HCT116 (cell line): ENCODE measurements at regions not wholly inside any gene's neighbourhood (a gene's known extent, or its start where the extent isn't known, plus 50 kb on each side); places are given as distances from the start of the nearest gene placed in this dataset.

Source experiments
- ATAC-seq: fragments of 200-7000 bp; cut with Tn5 transposase; 2 replicates; pipeline ENCODE4 v1.9.1; 2020; ENCODE audit warnings: mild to moderate bottlenecking, moderate library complexity
- BruUV-seq: library from RNA; stranded (reverse); fragments of 400-500 nt; replicated peaks from 2 replicates; lab custom pipeline; 2021; lab: Mats Ljungman, UMichigan
- CTCF ChIA-PET: fragments of 300-600 bp; sonication (Branson Sonifier 250); formaldehyde crosslinking; loops from one replicate; lab custom pipeline; 2021; ENCODE audit warnings: antibody characterized with exemption; lab: Charles Lee
- POLR2A ChIA-PET: fragments of 300-600, 350-600 bp; sonication (Branson Sonifier 250); formaldehyde crosslinking; loops from one replicate; lab custom pipeline; 2021; ENCODE audit warnings: antibody characterized with exemption; lab: Charles Lee
- RAD21 ChIA-PET, 2 experiments: fragments of 300-600 bp; sonication (Branson Sonifier 250); formaldehyde crosslinking; loops; one replicate each; lab custom pipeline; 2023; ENCODE audit warnings: low total read pairs in 2 of 2; ENCODE audit not compliant: uncharacterized antibody in 2 of 2, unreplicated experiment in 2 of 2, low non-redundant PET in 1 of 2; lab: Charles Lee
- DNase-seq: peaks from one replicate; pipeline ENCODE4 v3.0.0-alpha.2; 2010; ENCODE audit warnings: low read depth, low spot score
- H2AFZ ChIP-seq: fragments of 200-600 bp; shearing (Covaris generic), sonication (generic); 2 replicates; pipeline ENCODE4 v1.6.1; 2017; ENCODE audit warnings: low read depth, mixed run types, mixed read lengths, antibody characterized with exemption, low read length; ENCODE audit not compliant: poor library complexity, severe bottlenecking
- H3K27ac ChIP-seq: 2 replicates; pipeline ENCODE4 v1.5.1; 2012; ENCODE audit warnings: low read depth, low read length
- H3K27me3 ChIP-seq: fragments of 200-600 bp; sonication (generic); 2 replicates; pipeline ENCODE4 v1.6.1; 2016; ENCODE audit warnings: mixed run types, low read length, mixed read lengths; ENCODE audit not compliant: insufficient read depth
- H3K36me3 ChIP-seq, 2 experiments: fragments of 200-500 bp in 1 of 2; fragments of 200-600 bp in 1 of 2; sonication (Bioruptor generic) in 1 of 2; sonication (generic) in 1 of 2; 2 replicates each; pipeline versions ENCODE4 v1.5.1 to v1.6.1; 2014 to 2016; ENCODE audit warnings: low read length in 2 of 2, inconsistent platforms in 1 of 2, mixed read lengths in 1 of 2, mixed run types in 1 of 2; ENCODE audit not compliant: insufficient read depth in 2 of 2, control insufficient read depth in 1 of 2
- H3K4me1 ChIP-seq, 2 experiments: fragments of 200-600 bp in 1 of 2; sonication (generic) in 1 of 2; 2 replicates each; pipeline versions ENCODE4 v1.5.1 to v1.6.1; 2012 to 2017; ENCODE audit warnings: low read length in 2 of 2, inconsistent platforms in 1 of 2, mild to moderate bottlenecking in 1 of 2, mixed read lengths in 1 of 2, mixed run types in 1 of 2, moderate library complexity in 1 of 2; ENCODE audit not compliant: insufficient read depth in 2 of 2, control insufficient read depth in 1 of 2
- H3K4me2 ChIP-seq: fragments of 200-600 bp; sonication (generic); 2 replicates; pipeline ENCODE4 v1.6.1; 2017; ENCODE audit warnings: mixed run types, low read length, mixed read lengths
- H3K4me3 ChIP-seq, 2 experiments: fragments of 200-600 bp in 1 of 2; sonication (generic) in 1 of 2; replicated peaks in 1 of 2; 2 replicates each; pipeline ENCODE4 v1.5.1; 2011 to 2016; ENCODE audit warnings: low read length in 2 of 2, control low read depth in 1 of 2, low read depth in 1 of 2, mild to moderate bottlenecking in 1 of 2, mixed read lengths in 1 of 2, mixed run types in 1 of 2
- H3K79me2 ChIP-seq: fragments of 200-600 bp; sonication (generic); 2 replicates; pipeline ENCODE4 v1.6.1; 2017; ENCODE audit warnings: mild to moderate bottlenecking, mixed run types, low read length, moderate library complexity, mixed read lengths; ENCODE audit not compliant: insufficient read depth
- H3K9ac ChIP-seq: fragments of 200-600 bp; sonication (generic); 2 replicates; pipeline ENCODE4 v1.6.1; 2016; ENCODE audit warnings: low read length, mixed read lengths
- H3K9me2 ChIP-seq: fragments of 200-600 bp; sonication (generic), shearing (Covaris generic); 2 replicates; pipeline ENCODE4 v1.6.1; 2017; ENCODE audit warnings: mixed run types, mild to moderate bottlenecking, moderate library complexity; ENCODE audit not compliant: insufficient read depth
- H3K9me3 ChIP-seq, 2 experiments: fragments of 200-500 bp in 1 of 2; fragments of 200-600 bp in 1 of 2; sonication (Bioruptor generic) in 1 of 2; sonication (generic) in 1 of 2; 2 replicates each; pipeline ENCODE4 v1.6.1; 2014 to 2017; ENCODE audit warnings: low read length in 2 of 2, mixed read lengths in 2 of 2, inconsistent platforms in 1 of 2, low read depth in 1 of 2, mild to moderate bottlenecking in 1 of 2, mixed run types in 1 of 2, moderate library complexity in 1 of 2; ENCODE audit not compliant: control insufficient read depth in 1 of 2, insufficient read depth in 1 of 2
- H4K20me1 ChIP-seq: fragments of 200-600 bp; sonication (generic), shearing (Covaris generic); 2 replicates; pipeline ENCODE4 v1.6.1; 2017; ENCODE audit warnings: mixed run types, mild to moderate bottlenecking, moderate library complexity; ENCODE audit not compliant: insufficient read depth
- EZH2phosphoT487 ChIP-seq: fragments of 200-600 bp; IDR thresholded peaks from 2 replicates; pipeline ENCODE4 v1.6.1; 2018; ENCODE audit warnings: antibody characterized with exemption, borderline replicate concordance
- FOSL1 ChIP-seq: IDR thresholded peaks from 2 replicates; pipeline ENCODE4 v1.6.1; 2012; ENCODE audit warnings: low read depth
- POLR2A ChIP-seq: IDR thresholded peaks from 2 replicates; pipeline ENCODE4 v1.7.0; 2011; ENCODE audit warnings: borderline replicate concordance; ENCODE audit not compliant: insufficient read depth, insufficient read length; ENCODE audit errors: extremely low read depth
- RAD21 ChIP-seq: IDR thresholded peaks from 2 replicates; pipeline ENCODE4 v1.6.1; 2012; ENCODE audit warnings: low read depth, mild to moderate bottlenecking
- SP1 ChIP-seq: IDR thresholded peaks from 2 replicates; pipeline ENCODE4 v1.6.1; 2012; ENCODE audit warnings: low read depth
- SRF ChIP-seq: IDR thresholded peaks from 2 replicates; pipeline ENCODE4 v1.6.1; 2012; ENCODE audit warnings: low read depth
- YY1 ChIP-seq: IDR thresholded peaks from 2 replicates; pipeline ENCODE4 v1.6.1; 2011; ENCODE audit warnings: low read length, low read depth, moderate library complexity, mild to moderate bottlenecking; ENCODE audit not compliant: insufficient replicate concordance; ENCODE audit errors: extremely low read depth
- intact Hi-C: fragments of 100-400 bp; cut with micrococcal nuclease; formaldehyde crosslinking; loops from 2 replicates; pipeline ENCODE4 v1.10.0; 2022
- TF ChIP-seq, protein P1 (sequence below): IDR thresholded peaks from 2 replicates; pipeline ENCODE4 v1.6.1; 2011; ENCODE audit warnings: mild to moderate bottlenecking, low read length, moderate library complexity; ENCODE audit not compliant: insufficient replicate concordance; ENCODE audit errors: extremely low read depth
- TF ChIP-seq, protein P2 (sequence below): IDR thresholded peaks from 2 replicates; pipeline ENCODE4 v1.6.1; 2012
- TF ChIP-seq, protein P3 (sequence below), 3 experiments: fragments of 200-600 bp in 1 of 3; sonication (generic) in 1 of 3; IDR thresholded peaks in 2 of 3; conservative IDR thresholded peaks in 1 of 3; 2 replicates each; pipeline ENCODE4 v1.5.1; 2012 to 2017; ENCODE audit warnings: low read depth in 2 of 3, low read length in 2 of 3, antibody characterized with exemption in 1 of 3, borderline replicate concordance in 1 of 3, control low read depth in 1 of 3, mild to moderate bottlenecking in 1 of 3, mixed read lengths in 1 of 3, mixed run types in 1 of 3, moderate library complexity in 1 of 3; ENCODE audit not compliant: insufficient read depth in 1 of 3

DNA sequence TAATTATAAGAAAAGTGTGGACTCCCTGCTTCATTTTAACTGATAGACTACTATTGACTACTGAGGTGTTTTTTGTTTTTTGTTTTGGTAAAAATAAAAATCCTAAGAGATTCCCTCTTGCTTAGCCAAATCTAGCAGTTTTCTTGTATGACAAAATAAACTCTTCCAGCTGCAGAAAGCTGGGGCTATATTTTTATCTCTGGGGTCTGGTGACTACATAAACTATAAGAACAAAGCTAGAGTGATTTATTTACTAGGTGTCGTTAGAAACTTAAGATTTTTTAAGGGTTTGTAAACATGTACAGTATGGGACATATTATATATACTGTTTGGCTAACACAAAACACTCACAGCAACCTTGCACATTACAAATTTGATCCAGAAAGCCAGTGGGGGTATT, 467.4 kb upstream of the MPDZ start:
- no TSS peak for BruUV-seq
- Histone ChIP-seq H3K27me3 (no peaks in the 10 kb centered on the region), H3K9me2 (no peaks in the 10 kb centered on the region), H3K36me3 (no peaks in the 10 kb centered on the region), H3K4me3 (no peak overlapping the region), H3K9me3 (no peaks in the 10 kb centered on the region; a peak in 1 of 4 replicates), H3K27ac (no peak overlapping the region), H4K20me1 (no peaks in the 10 kb centered on the region), H3K9ac (no peak overlapping the region), H3K4me2 (no peak overlapping the region), H2AFZ (no peak overlapping the region), H3K4me1 (no peaks in the 10 kb centered on the region), H3K79me2 (no peaks in the 10 kb centered on the region)
- CTCF ChIA-PET = no interaction called here
- TF ChIP-seq SRF = no peak
- no peak for TF ChIP-seq EZH2phosphoT487
- no peak for TF ChIP-seq RAD21
- TF ChIP-seq, protein P1, sequence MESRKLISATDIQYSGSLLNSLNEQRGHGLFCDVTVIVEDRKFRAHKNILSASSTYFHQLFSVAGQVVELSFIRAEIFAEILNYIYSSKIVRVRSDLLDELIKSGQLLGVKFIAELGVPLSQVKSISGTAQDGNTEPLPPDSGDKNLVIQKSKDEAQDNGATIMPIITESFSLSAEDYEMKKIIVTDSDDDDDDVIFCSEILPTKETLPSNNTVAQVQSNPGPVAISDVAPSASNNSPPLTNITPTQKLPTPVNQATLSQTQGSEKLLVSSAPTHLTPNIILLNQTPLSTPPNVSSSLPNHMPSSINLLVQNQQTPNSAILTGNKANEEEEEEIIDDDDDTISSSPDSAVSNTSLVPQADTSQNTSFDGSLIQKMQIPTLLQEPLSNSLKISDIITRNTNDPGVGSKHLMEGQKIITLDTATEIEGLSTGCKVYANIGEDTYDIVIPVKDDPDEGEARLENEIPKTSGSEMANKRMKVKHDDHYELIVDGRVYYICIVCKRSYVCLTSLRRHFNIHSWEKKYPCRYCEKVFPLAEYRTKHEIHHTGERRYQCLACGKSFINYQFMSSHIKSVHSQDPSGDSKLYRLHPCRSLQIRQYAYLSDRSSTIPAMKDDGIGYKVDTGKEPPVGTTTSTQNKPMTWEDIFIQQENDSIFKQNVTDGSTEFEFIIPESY = no peak
- TF ChIP-seq FOSL1 = no peak
- TF ChIP-seq, protein P2, sequence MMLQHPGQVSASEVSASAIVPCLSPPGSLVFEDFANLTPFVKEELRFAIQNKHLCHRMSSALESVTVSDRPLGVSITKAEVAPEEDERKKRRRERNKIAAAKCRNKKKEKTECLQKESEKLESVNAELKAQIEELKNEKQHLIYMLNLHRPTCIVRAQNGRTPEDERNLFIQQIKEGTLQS = no peak
- DNase-seq (no peak), ATAC-seq (no peak)
- RAD21 ChIA-PET = no interaction called here
- intact Hi-C loops = no loop called here
- POLR2A ChIA-PET = no interaction called here

DNA sequence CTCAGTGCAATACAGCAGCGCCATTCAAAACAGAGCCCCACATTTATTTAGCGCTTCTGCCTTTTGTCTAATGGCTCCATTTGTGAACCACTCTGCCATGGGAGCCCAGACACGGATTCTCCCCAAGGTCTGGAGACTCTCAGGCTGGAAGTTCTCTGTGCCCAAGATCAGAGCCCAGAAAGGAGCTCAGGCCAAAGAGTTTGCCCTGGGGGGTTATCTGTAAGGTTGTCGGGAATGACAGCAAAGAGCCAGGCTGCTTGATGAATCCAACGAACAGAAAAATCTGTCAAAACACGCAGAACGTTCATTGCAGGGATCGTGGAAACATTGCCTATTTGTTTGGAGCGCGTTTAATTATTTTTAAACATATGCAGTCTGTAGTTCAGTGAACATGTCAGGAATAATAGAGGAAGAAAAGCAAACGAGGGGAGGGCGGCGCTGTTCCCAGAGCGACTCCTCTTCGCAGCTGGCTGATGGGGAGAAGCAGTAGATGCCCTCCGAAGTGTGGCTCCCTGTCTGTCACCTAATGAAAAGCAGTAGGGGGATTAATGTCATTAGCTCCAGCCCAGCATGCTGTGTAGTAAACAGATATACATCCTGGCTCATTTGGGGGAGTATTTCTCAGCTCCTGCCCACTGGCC, 464.9 kb upstream of the MPDZ start:
- Histone ChIP-seq H3K9ac (no peak overlapping the region), H2AFZ (no peak overlapping the region), H3K4me2 (no peak overlapping the region), H3K4me3 (no peak overlapping the region), H3K27ac (no peak overlapping the region), H3K27me3 (no peaks in the 10 kb centered on the region), H3K9me3 (no peaks in the 10 kb centered on the region; a peak in 1 of 4 replicates), H3K36me3 (no peaks in the 10 kb centered on the region), H3K9me2 (no peaks in the 10 kb centered on the region), H3K79me2 (no peaks in the 10 kb centered on the region), H4K20me1 (no peaks in the 10 kb centered on the region), H3K4me1 (no peaks in the 10 kb centered on the region)
- ATAC-seq = no peak
- RAD21 ChIA-PET = no interaction called here
- POLR2A ChIA-PET = no interaction called here
- intact Hi-C loops = no loop called here
- BruUV-seq = no TSS peak
- CTCF ChIA-PET = no interaction called here
- no peak for DNase-seq
- TF ChIP-seq, protein P3, sequence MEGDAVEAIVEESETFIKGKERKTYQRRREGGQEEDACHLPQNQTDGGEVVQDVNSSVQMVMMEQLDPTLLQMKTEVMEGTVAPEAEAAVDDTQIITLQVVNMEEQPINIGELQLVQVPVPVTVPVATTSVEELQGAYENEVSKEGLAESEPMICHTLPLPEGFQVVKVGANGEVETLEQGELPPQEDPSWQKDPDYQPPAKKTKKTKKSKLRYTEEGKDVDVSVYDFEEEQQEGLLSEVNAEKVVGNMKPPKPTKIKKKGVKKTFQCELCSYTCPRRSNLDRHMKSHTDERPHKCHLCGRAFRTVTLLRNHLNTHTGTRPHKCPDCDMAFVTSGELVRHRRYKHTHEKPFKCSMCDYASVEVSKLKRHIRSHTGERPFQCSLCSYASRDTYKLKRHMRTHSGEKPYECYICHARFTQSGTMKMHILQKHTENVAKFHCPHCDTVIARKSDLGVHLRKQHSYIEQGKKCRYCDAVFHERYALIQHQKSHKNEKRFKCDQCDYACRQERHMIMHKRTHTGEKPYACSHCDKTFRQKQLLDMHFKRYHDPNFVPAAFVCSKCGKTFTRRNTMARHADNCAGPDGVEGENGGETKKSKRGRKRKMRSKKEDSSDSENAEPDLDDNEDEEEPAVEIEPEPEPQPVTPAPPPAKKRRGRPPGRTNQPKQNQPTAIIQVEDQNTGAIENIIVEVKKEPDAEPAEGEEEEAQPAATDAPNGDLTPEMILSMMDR (IDR thresholded peaks at IDR 0.05 in 2 of 3, conservative IDR thresholded peaks at IDR 0.05 in 1 of 3; ENCODE audit: borderline replicate concordance in 1 of 3, insufficient read depth in 1 of 3, low read depth in 2 of 3, low read length in 2 of 3) = no peak
- TF ChIP-seq POLR2A = no peak
- no peak for TF ChIP-seq YY1
- no peak for TF ChIP-seq SP1
- TF ChIP-seq EZH2phosphoT487 = no peak
- TF ChIP-seq, protein P2 = no peak
